H9 (cell line): ENCODE measurements at regions not wholly inside any gene's neighbourhood (a gene's known extent, or its start where the extent isn't known, plus 50 kb on each side); places are given as distances from the start of the nearest gene placed in this dataset.

Experiments
- DNase-seq: peaks from one replicate; pipeline ENCODE4 v3.0.0-alpha.2; 2017
- H2AFZ ChIP-seq: one replicate; pipeline ENCODE4 v1.6.1; 2013; ENCODE audit warnings: mild to moderate bottlenecking, low read length, control low read depth, moderate library complexity
- H2AK5ac ChIP-seq: 2 replicates; pipeline ENCODE4 v1.6.1; 2013; ENCODE audit warnings: low read length, control low read depth, mixed read lengths; ENCODE audit not compliant: insufficient read length
- H2BK120ac ChIP-seq: one replicate; pipeline ENCODE4 v1.6.1; 2013; ENCODE audit warnings: low read depth, mild to moderate bottlenecking, low read length, control low read depth, inconsistent platforms; ENCODE audit not compliant: poor library complexity, severe bottlenecking
- H2BK12ac ChIP-seq: 2 replicates; pipeline ENCODE4 v1.6.1; 2013; ENCODE audit warnings: low read length, control low read depth, mixed read lengths, low read depth; ENCODE audit not compliant: insufficient read length
- H2BK15ac ChIP-seq: 2 replicates; pipeline ENCODE4 v1.6.1; 2013; ENCODE audit warnings: low read depth, low read length, control low read depth
- H2BK20ac ChIP-seq: one replicate; pipeline ENCODE4 v1.6.1; 2013; ENCODE audit warnings: low read depth, mild to moderate bottlenecking, low read length, control low read depth, inconsistent platforms; ENCODE audit not compliant: poor library complexity, severe bottlenecking
- H2BK5ac ChIP-seq: 2 replicates; pipeline ENCODE4 v1.6.1; 2013; ENCODE audit warnings: low read length, control low read depth, mixed read lengths; ENCODE audit not compliant: insufficient read length
- H3K14ac ChIP-seq: 2 replicates; pipeline ENCODE4 v1.6.1; 2013; ENCODE audit warnings: low read length, control low read depth; ENCODE audit not compliant: insufficient read depth
- H3K18ac ChIP-seq: 2 replicates; pipeline ENCODE4 v1.6.1; 2013; ENCODE audit warnings: low read depth, mild to moderate bottlenecking, mixed read lengths, low read length, control low read depth; ENCODE audit not compliant: insufficient read length
- H3K23ac ChIP-seq: 2 replicates; pipeline ENCODE4 v1.6.1; 2013; ENCODE audit warnings: low read length, control low read depth, mixed read lengths, low read depth; ENCODE audit not compliant: insufficient read length
- H3K23me2 ChIP-seq: 2 replicates; pipeline ENCODE4 v1.6.1; 2013; ENCODE audit warnings: low read depth, mild to moderate bottlenecking, mixed read lengths, low read length, control low read depth; ENCODE audit not compliant: insufficient read length, poor library complexity, severe bottlenecking
- H3K27ac ChIP-seq: 2 replicates; pipeline ENCODE4 v1.5.1; 2013; ENCODE audit warnings: low read length, control low read depth, mixed read lengths, low read depth; ENCODE audit not compliant: insufficient read length
- H3K27me3 ChIP-seq: 2 replicates; pipeline ENCODE4 v1.6.1; 2013; ENCODE audit warnings: low read length, control low read depth, inconsistent platforms; ENCODE audit not compliant: insufficient read depth
- H3K4ac ChIP-seq: 2 replicates; pipeline ENCODE4 v1.6.1; 2013; ENCODE audit warnings: low read depth, mild to moderate bottlenecking, control low read depth, inconsistent platforms, low read length, moderate library complexity
- H3K4me1 ChIP-seq: 2 replicates; pipeline ENCODE4 v1.6.1; 2013; ENCODE audit warnings: low read length, control low read depth, inconsistent platforms; ENCODE audit not compliant: insufficient read depth
- H3K4me2 ChIP-seq: 2 replicates; pipeline ENCODE4 v1.6.1; 2013; ENCODE audit warnings: low read length, control low read depth, mixed read lengths; ENCODE audit not compliant: insufficient read length, insufficient read depth
- H3K56ac ChIP-seq: 2 replicates; pipeline ENCODE4 v1.6.1; 2013; ENCODE audit warnings: low read depth, mild to moderate bottlenecking, mixed read lengths, low read length, control low read depth; ENCODE audit not compliant: insufficient read length
- H3K79me1 ChIP-seq: 2 replicates; pipeline ENCODE4 v1.6.1; 2013; ENCODE audit warnings: low read depth, mild to moderate bottlenecking, moderate library complexity, low read length, control low read depth, inconsistent platforms; ENCODE audit not compliant: insufficient read depth, poor library complexity, severe bottlenecking
- H3K79me2 ChIP-seq: 2 replicates; pipeline ENCODE4 v1.6.1; 2013; ENCODE audit warnings: low read length, control low read depth, inconsistent platforms; ENCODE audit not compliant: insufficient read depth
- H3K9ac ChIP-seq: 2 replicates; pipeline ENCODE4 v1.6.1; 2013; ENCODE audit warnings: low read length, control low read depth, mixed read lengths; ENCODE audit not compliant: insufficient read length; ENCODE audit errors: extremely low read depth
- H3K9me3 ChIP-seq: one replicate; pipeline ENCODE4 v1.6.1; 2013; ENCODE audit warnings: low read depth, low read length, inconsistent platforms; ENCODE audit not compliant: control insufficient read depth
- H3T11ph ChIP-seq: one replicate; pipeline ENCODE4 v1.6.1; 2013; ENCODE audit warnings: mild to moderate bottlenecking, low read length, control low read depth, inconsistent platforms
- H4K20me1 ChIP-seq: one replicate; pipeline ENCODE4 v1.6.1; 2013; ENCODE audit not compliant: control insufficient read depth, insufficient read length, insufficient read depth
- H4K5ac ChIP-seq: 2 replicates; pipeline ENCODE4 v1.6.1; 2013; ENCODE audit warnings: low read depth, mild to moderate bottlenecking, mixed read lengths, low read length, control low read depth; ENCODE audit not compliant: insufficient read length
- H4K8ac ChIP-seq: replicated peaks from 2 replicates; pipeline ENCODE4 v1.6.1; 2013; ENCODE audit warnings: low read length, control low read depth, mixed read lengths, low read depth; ENCODE audit not compliant: insufficient read length
- H4K91ac ChIP-seq: 2 replicates; pipeline ENCODE4 v1.6.1; 2013; ENCODE audit warnings: low read depth, mild to moderate bottlenecking, moderate library complexity, mixed read lengths, low read length, control low read depth; ENCODE audit not compliant: insufficient read length
- H3K27ac Mint-ChIP-seq, 3 experiments: 2 replicates in 2 of 3; 3 replicates in 1 of 3; pipeline ENCODE4 v1.8.0; 2020 to 2021; ENCODE audit warnings: mixed read lengths in 3 of 3, mild to moderate bottlenecking in 1 of 3, moderate library complexity in 1 of 3
- H3K27me3 Mint-ChIP-seq: 2 replicates; pipeline ENCODE4 v1.8.0; 2021; ENCODE audit warnings: low read depth, mild to moderate bottlenecking, moderate library complexity, mixed read lengths
- H3K36me3 Mint-ChIP-seq, 3 experiments: 2 replicates in 2 of 3; 3 replicates in 1 of 3; pipeline ENCODE4 v1.8.0; 2020 to 2021; ENCODE audit warnings: low read depth in 3 of 3, mixed read lengths in 3 of 3; ENCODE audit not compliant: insufficient read depth in 1 of 3
- H3K4me1 Mint-ChIP-seq, 2 experiments: 2 replicates each; pipeline ENCODE4 v1.8.0; 2020; ENCODE audit warnings: mixed read lengths in 2 of 2
- H3K4me3 Mint-ChIP-seq, 2 experiments: 2 replicates in 1 of 2; 3 replicates in 1 of 2; pipeline ENCODE4 v1.8.0; 2020 to 2021; ENCODE audit warnings: mild to moderate bottlenecking in 2 of 2, mixed read lengths in 2 of 2, moderate library complexity in 1 of 2
- H3K9me3 Mint-ChIP-seq, 2 experiments: 2 replicates in 1 of 2; 3 replicates in 1 of 2; pipeline ENCODE4 v1.8.0; 2020; ENCODE audit warnings: mild to moderate bottlenecking in 2 of 2, mixed read lengths in 2 of 2, moderate library complexity in 1 of 2
- CTCF ChIP-seq: fragments of 200-600 bp; sonication (generic); conservative IDR thresholded peaks from 3 replicates; pipeline ENCODE4 v1.8.0; 2021; ENCODE audit warnings: antibody characterized with exemption, mild to moderate bottlenecking
- WGBS: extraction: QIAGEN DNeasy Blood & Tissue Kit; methylation state at CpG from one replicate; pipeline ENCODE4 v1.1.7; 2013; ENCODE audit warnings: missing lambda C conversion rate, low lambda C conversion rate, mixed read lengths; ENCODE audit not compliant: insufficient read length; ENCODE audit errors: extremely low coverage; 5-methylcytosine and 5-hydroxymethylcytosine counted together

- H3K9ac ChIP-seq: no peak overlapping the region
- no peak overlapping the region for H3K4ac ChIP-seq
- H3K27ac Mint-ChIP-seq: no peak overlapping the region
- no peak for TF ChIP-seq CTCF
- no peak overlapping the region for H2AK5ac ChIP-seq
- H3K4me1 ChIP-seq: no peaks in the 10 kb centered on the region
- no peak overlapping the region for H3K4me3 Mint-ChIP-seq
- no peaks in the 10 kb centered on the region for H3K23me2 ChIP-seq
- no peaks in the 10 kb centered on the region for H3K36me3 Mint-ChIP-seq
- H4K91ac ChIP-seq: no peak overlapping the region
- H2AFZ ChIP-seq: no peak overlapping the region
- no peak overlapping the region for H2BK120ac ChIP-seq
- H4K8ac ChIP-seq: no peak overlapping the region
- H3K79me1 ChIP-seq: no peaks in the 10 kb centered on the region
- no peaks in the 10 kb centered on the region for H3K27me3 ChIP-seq
- no peak overlapping the region for H2BK20ac ChIP-seq
- no peaks in the 10 kb centered on the region for H3K79me2 ChIP-seq
- H2BK15ac ChIP-seq: no peak overlapping the region
- H3K9me3 Mint-ChIP-seq: no peaks in the 10 kb centered on the region
- H2BK12ac ChIP-seq: no peak overlapping the region
- no CpG with 5 or more reads among the region's 2 CpGs for WGBS
- H3K4me2 ChIP-seq: no peak overlapping the region
- no peaks in the 10 kb centered on the region for H3K9me3 ChIP-seq
- peaks cover 0 to 5% of the 10 kb centered on the region in 2 experiments; a peak in 3 of 4 replicates for H3K4me1 Mint-ChIP-seq
- H3K18ac ChIP-seq: no peak overlapping the region
- H2BK5ac ChIP-seq: no peak overlapping the region
- H3K27ac ChIP-seq: no peak overlapping the region
- H3K14ac ChIP-seq: no peak overlapping the region
- no peak overlapping the region for H4K5ac ChIP-seq
- H3K23ac ChIP-seq: no peak overlapping the region
- peaks cover 2% of the 10 kb centered on the region; the same call in 1 of the 2 replicates for H3K27me3 Mint-ChIP-seq
- no peak overlapping the region for H3T11ph ChIP-seq
- no peak overlapping the region for H3K56ac ChIP-seq
- no peak for DNase-seq
- no peaks in the 10 kb centered on the region for H4K20me1 ChIP-seq
Observed at GRCh38 chr10:105774351-105774750, 1133.3 kb downstream of the SORCS3 start.
